T47D (cell line): ENCODE measurements at regions not wholly inside any gene's neighbourhood (a gene's known extent, or its start where the extent isn't known, plus 50 kb on each side); places are given as distances from the start of the nearest gene placed in this dataset.
"Not testable (repeated sequence)": the region's sequence is repeated elsewhere in the genome, so short reads cannot be mapped to it uniquely, and the experiment has no call there.

Experiments used
- DNase-seq, 2 experiments: peaks; one replicate each; pipeline versions ENCODE4 v3.0.0 to v3.0.0-alpha.2; 2011 to 2012; ENCODE audit warnings: low read depth in 1 of 2, low spot score in 1 of 2
- JUND ChIP-seq: IDR thresholded peaks from 2 replicates; pipeline ENCODE4 v1.6.1; 2012; ENCODE audit warnings: low read depth
- in situ Hi-C: cut with HindIII; loops from 2 replicates; pipeline ENCODE4 v1.10.0; 2016; ENCODE audit warnings: low sequenced_read_pairs, low pct_unique_long_range_greater_than_20kb

DNA sequence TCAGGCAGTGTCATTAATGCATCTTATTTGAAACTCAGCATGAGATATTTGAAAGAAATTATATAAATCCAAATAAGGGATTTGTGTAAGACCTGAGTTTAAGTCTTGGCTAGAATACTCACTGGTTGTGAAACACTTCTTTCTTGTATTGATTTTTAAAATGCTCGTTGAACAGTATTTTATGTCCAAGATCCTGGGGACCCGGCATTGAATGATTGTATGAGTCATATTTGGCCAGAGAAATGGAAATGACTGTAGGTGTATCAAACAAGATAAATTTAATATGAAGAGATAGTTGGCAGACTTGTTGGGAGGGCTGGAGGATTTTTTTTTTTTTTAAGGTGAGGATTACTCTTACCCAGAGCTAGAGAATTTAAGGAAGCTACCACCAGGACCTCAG, 606.1 kb upstream of the CPEB2 start:
- TF ChIP-seq JUND: no peak
- in situ Hi-C loops: no loop called here
- no peak for DNase-seq

DNA sequence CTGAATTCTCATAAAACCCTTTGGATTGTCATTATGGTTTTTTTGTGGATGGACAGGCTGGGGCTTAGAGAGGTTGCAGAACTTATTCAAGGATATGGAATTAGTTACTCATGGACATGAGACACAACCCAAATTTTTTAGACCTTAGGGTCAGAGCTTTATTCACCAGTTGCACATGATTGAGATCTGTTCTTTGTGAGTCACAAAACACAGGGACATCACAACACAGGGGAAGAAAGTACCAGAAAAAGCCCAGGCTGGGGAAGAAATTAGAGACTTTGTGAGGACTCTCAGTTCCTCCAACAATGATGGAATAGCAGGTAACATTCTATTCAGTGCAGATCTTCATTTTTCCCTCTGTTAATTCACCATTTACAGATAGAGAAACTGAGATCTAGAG, 602.4 kb upstream of the CPEB2 start:
- TF ChIP-seq JUND: no peak
- in situ Hi-C loops: no loop called here
- DNase-seq: no peak

DNA sequence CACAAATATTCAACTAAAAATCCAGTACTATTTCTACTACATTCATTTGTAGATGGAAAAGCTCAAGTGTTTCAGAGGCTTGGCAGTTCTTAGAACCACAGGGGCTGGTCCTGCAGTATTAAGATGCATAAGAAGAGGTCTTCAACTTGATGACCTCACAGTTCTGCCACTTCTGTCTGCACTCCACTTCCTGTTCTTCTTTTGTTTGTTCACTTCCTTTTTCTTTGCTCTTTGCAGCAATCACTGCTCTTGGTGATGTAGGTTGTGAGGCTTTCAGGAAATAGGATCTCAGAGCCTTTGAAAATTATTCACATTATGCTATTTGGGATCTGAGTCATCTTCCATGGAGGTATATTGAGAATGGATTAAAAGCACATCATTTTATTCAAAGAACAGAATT, 602.0 kb upstream of the CPEB2 start:
- no peak for TF ChIP-seq JUND
- DNase-seq: no peak
- in situ Hi-C loops: no loop called here

DNA sequence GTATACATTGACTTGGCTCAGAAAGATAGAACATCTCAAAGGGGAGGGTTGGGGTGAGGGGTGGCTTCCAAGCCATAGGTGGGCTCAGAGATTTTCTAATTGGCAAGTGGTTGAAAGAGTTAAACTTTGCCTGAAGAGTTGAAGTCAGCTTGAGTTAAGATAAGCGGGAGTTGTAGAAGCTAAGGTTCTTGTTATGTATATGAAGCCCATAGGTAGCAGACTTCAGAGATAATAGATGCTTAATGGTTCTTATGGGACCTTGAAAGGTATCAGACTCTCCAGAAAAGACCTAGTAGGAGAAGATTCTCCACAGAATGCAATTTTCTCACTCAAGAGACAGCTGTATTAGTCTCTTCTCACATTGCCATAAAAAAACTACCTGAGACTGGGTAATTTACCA, 599.1 kb upstream of the CPEB2 start:
- no peak for DNase-seq
- TF ChIP-seq JUND: no peak
- in situ Hi-C loops: no loop called here

DNA sequence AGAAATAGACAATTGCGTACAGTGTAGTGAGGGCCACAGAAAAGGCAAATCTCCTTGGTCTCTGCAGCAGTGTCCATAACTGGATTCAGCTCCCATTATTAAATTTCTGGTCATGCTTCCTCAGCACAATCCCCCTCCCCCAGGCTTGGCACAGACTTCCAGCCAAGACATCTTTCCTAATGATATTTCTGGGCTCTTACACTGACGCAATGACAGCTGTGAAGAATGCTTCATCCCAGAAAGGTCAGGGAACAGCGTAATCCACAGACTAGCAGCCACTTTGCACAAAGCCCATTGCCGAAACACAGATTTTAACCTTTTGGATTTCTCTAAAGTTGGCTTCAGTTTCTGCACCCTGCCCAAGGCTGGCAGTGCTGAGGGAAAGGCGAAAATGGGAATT, 597.6 kb upstream of the CPEB2 start:
- no peak for TF ChIP-seq JUND
- DNase-seq: no peak
- in situ Hi-C loops: no loop called here

DNA sequence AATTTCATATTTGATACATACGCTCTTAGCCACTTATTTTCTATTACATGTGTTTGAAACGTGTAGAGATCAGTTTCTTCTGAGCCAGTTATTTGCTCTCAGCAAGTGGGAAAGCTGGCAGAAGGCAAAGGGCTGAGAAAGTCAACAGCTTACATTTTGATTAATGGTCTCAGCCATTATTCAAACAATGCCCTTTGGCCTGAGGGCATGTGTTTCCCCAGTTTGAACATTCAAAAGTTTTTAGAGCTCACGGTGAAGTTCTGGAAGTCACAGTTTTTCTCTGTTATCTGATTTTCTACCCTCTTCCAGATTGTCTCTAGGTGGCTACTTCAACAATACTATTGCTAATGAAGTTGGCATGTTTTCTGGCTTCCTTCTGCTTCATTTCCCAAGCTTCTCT, 591.8 kb upstream of the CPEB2 start:
- in situ Hi-C loops: no loop called here
- TF ChIP-seq JUND: no peak
- DNase-seq: no peak

DNA sequence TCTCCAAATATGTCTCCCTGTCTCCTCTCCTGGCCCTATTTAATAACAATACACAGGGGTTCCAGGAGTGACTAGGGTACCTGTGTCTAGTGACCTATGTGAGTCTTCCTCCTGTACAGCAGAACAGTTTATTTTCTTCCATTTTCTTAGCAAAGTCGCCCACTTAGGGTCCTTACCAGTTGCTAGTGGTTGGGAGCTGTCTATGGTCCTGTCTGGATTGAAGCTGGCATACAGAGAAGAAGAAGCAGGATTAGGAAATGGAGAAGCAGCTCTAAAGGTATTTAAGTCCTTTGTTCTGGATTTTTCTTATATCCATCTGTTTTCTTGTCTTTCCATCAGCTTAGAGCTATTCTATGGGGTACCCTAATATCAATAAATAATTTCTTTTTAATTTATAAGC, 587.1 kb upstream of the CPEB2 start:
- DNase-seq: no peak
- in situ Hi-C loops: no loop called here
- no peak for TF ChIP-seq JUND

DNA sequence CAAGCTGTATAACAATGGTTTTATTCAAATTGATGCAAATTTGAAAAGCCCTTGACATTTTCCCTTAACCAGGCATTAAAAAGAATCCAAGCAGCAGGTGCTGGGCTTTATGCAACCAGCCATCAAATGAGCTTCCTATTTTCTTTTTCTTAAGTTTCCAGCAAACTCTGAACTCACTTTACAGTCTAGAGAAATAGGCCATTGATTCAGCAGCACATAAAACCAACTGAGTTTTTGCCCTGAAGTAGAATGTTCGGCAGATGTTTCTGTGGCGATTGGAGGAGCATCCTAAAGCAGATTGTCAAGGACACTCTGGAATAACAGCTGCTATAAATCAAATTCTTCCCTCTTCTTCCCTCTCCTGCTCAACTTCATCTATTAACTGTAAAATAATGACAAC, 582.8 kb upstream of the CPEB2 start:
- no peak for TF ChIP-seq JUND
- no peak for DNase-seq
- in situ Hi-C loops: no loop called here

DNA sequence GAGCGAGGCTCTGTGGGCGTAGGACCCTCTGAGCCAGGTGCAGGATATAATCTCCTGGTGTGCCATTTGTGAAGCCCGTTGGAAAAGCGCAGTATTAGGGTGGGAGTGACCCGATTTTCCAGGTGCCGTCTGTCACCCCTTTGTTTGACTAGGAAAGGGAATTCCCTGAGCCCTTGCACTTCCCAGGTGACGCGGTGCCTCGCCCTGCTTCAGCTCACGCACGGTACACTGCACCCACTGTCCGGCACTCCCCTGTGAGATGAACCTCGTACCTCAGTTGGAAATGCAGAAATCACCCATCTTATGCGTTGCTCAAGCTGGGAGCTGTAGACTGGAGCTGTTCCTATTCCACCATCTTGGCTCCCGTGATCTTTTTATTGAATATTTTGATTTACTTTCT, 576.0 kb upstream of the CPEB2 start:
- DNase-seq, in situ Hi-C loops: not testable (repeated sequence)

DNA sequence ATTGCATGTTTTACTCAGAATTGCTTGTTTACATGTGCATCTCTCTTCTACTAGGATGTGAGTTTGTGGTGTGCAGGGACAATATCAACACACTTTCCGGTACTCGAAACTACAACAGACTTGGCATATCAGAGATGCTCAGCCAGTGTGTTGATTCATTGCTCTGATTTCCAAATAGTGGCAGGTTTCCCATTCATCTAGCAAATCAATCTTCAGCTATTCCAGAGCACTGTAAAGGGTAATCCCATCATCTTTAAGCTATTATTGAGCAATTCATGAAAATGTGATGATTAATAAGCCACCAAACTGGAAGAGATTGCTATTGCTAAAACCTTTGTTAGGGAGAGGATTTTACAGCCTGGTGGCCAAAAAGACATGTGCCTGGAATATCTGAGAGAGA, 574.2 kb upstream of the CPEB2 start:
- no peak for TF ChIP-seq JUND
- no peak for DNase-seq
- in situ Hi-C loops: no loop called here

DNA sequence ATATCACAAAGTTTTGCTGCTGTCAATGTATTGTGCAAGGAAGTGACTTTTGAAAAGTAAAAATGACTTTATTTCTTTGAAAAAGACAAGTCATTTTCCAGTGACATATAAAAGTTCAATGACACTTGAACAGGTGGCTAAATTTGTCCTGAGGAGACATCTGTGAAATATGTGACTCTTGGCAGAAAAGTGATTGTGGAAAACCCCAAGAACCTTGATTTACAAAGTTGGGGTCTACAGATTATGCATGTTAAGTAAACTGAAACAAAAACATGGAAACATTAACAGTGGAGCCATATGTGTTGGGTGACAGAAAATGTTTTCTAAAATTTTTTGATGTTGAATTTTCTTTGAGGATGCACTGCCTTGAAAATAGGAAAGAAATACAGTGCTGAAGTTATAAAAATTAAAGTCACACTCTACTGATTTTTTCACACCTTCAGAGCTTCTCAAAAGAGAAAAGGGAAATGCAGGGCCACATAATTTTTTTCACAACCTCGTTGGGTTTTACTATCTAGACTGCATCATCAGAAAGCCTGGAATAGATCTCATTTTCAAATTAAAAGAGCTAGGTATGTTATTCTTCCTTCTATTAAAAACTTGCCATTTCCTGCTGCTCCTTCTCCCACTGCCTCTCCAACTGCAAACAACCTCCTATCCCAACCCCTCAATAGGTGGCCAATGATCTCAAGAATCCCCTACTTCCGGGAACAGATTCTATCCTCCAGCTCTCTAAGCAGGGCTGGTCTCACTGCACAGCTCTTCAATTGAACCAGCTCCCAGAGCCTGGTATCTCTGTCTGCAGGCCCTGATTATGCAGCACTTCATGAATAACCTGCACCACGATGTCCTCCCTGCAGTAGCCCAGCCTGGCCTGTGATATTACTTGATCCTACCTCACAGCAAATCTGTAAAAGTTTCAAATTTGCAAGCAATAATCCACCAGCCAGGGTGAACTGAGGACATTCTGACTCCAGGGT, 570.8 kb upstream of the CPEB2 start:
- DNase-seq: no peak
- in situ Hi-C loops: no loop called here
- no peak for TF ChIP-seq JUND

DNA sequence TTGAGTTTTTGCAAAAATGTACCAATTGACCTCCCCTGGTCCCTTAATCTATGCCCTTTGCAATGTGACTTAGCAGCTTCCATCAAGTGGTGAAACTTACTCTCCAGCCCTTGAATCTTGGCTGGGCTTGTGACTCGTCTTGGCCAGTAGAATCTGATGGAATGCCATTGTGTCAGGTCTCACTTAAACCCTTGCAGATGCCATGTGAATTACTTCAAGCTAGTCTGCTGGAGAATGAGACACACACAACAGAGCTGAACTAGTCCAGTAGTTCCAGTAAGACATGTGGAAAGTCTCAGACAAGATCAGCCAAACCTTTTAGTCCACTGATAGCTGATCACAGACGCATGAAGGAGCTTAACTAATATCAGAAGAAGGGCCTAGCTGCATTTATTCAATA, 567.8 kb upstream of the CPEB2 start:
- in situ Hi-C loops: no loop called here
- TF ChIP-seq JUND: no peak
- DNase-seq: no peak

DNA sequence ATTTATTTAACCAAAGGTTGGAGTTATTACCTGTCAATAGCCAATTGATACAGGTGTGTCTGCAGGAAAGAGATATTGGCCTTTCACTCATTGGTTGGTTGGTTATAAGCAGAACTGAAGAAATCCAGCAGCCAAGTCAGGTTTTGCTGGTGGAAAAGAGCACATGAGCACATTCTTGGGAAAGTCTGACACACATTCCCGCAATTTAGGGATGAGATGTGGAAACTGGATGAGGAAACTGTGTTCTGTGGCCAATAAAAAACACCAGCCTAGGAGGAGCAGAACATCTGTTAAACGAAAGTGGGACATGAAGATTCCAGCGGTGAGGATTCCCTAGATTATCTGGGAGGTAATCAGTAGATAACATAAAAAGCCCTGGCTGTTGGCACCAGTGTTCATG, 567.4 kb upstream of the CPEB2 start:
- no peak for DNase-seq
- no peak for TF ChIP-seq JUND
- in situ Hi-C loops: no loop called here

DNA sequence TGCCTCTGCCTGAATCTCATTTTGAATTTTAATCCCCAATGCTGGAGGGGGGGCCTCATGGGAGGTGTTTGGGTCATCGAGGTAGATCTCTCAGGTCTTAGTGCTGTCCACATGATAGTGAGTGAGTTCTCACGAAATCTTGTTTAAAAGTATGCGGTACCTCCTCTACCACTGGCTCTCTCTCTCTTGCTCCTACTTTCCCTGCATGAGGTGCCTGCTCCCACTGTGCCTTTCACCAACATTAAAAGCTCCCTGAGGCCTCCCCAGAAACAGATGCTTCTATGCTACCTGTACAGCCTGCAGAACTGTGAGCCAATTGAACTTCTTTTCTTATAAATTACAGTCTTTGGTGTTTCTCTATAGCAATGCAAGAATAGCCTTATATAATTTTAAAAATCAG, 560.7 kb upstream of the CPEB2 start:
- TF ChIP-seq JUND: no peak
- DNase-seq: no peak
- in situ Hi-C loops: no loop called here
